ENCODE measurements at regions not wholly inside any gene's neighbourhood (a gene's known extent, or its start where the extent isn't known, plus 50 kb on each side); places are given as distances from the start of the nearest gene placed in this dataset.

- no peak for TF ChIP-seq POLR2A (IDR thresholded peaks at IDR 0.05; ENCODE audit: low read depth, low read length)
- TF ChIP-seq POLR2AphosphoS5 (IDR thresholded peaks at IDR 0.05; ENCODE audit: low read depth, low read length): no peak
- no peak for TF ChIP-seq TAF1 (IDR thresholded peaks at IDR 0.05; ENCODE audit: low read depth, low read length)
- no peak for TF ChIP-seq PAX5 (IDR thresholded peaks at IDR 0.05; ENCODE audit: insufficient read depth, low read length, severe bottlenecking)
Measured at GRCh38 chr12:38139456-38139855, 177.1 kb upstream of the ALG10B start.

Measured in GM12891 (cell line).